RWPE2 (cell line): ENCODE measurements at regions not wholly inside any gene's neighbourhood (a gene's known extent, or its start where the extent isn't known, plus 50 kb on each side); places are given as distances from the start of the nearest gene placed in this dataset.
A peak's percentile ranks its signal among the peaks of the same experiment; 100 is the strongest.
"Not testable (repeated sequence)": the region's sequence is repeated elsewhere in the genome, so short reads cannot be mapped to it uniquely, and the experiment has no call there.

Source experiments
- ATAC-seq: fragments of 200-7000 bp; cut with Tn5 transposase; 3 replicates; pipeline ENCODE4 v1.9.1; 2021; ENCODE audit warnings: low read depth
- DNase-seq: peaks from one replicate; pipeline ENCODE4 v3.0.0-alpha.2; 2020; ENCODE audit warnings: low spot score
- H3K27ac ChIP-seq: fragments of 450-650 bp; 2 replicates; pipeline ENCODE4 v1.5.1; 2017; ENCODE audit warnings: mild to moderate bottlenecking; ENCODE audit not compliant: poor library complexity, severe bottlenecking
- H3K27me3 ChIP-seq: fragments of 250-450 bp; sonication (Bioruptor Pico); 2 replicates; pipeline ENCODE4 v1.5.1; 2021; ENCODE audit warnings: mild to moderate bottlenecking, moderate library complexity; ENCODE audit not compliant: insufficient read depth, poor library complexity, severe bottlenecking
- H3K36me3 ChIP-seq: fragments of 250-450 bp; sonication (Bioruptor Pico); 2 replicates; pipeline ENCODE4 v1.5.1; 2020; ENCODE audit warnings: low read depth, mild to moderate bottlenecking, moderate library complexity
- H3K4me1 ChIP-seq: fragments of 250-450 bp; sonication (Bioruptor Pico); 2 replicates; pipeline ENCODE4 v1.5.1; 2021; ENCODE audit warnings: mild to moderate bottlenecking, moderate library complexity; ENCODE audit not compliant: insufficient read depth, poor library complexity, severe bottlenecking
- H3K4me3 ChIP-seq: fragments of 250-450 bp; sonication (Bioruptor Pico); 2 replicates; pipeline ENCODE4 v1.5.1; 2021; ENCODE audit warnings: mild to moderate bottlenecking, moderate library complexity; ENCODE audit not compliant: severe bottlenecking
- H3K9me3 ChIP-seq: fragments of 250-450 bp; sonication (Bioruptor Pico); 2 replicates; pipeline ENCODE4 v1.5.1; 2021; ENCODE audit warnings: mild to moderate bottlenecking, moderate library complexity; ENCODE audit not compliant: severe bottlenecking
- CTCF ChIP-seq: fragments of 450-650 bp; IDR thresholded peaks from one replicate; pipeline ENCODE4 v1.5.1; 2017; ENCODE audit warnings: mild to moderate bottlenecking, moderate library complexity; ENCODE audit not compliant: poor library complexity, severe bottlenecking

GRCh38 chr3:150324245-150324644, 83.9 kb upstream of the TSC22D2 start:
- Histone ChIP-seq H3K9me3 (no peaks in the 10 kb centered on the region), H3K4me1 (peaks cover 13% of the 10 kb centered on the region), H3K27ac (no peak overlapping the region), H3K36me3 (no peaks in the 10 kb centered on the region), H3K4me3 (no peak overlapping the region), H3K27me3 (no peaks in the 10 kb centered on the region)
- DNase-seq, result no peak
- TF ChIP-seq CTCF, result no peak
- ATAC-seq, result no peak

- ATAC-seq (no peak), DNase-seq (no peak)
- H3K27me3 ChIP-seq, result no peaks in the 10 kb centered on the region
- no peaks in the 10 kb centered on the region for H3K36me3 ChIP-seq
- no peak overlapping the region for H3K4me3 ChIP-seq
- no peaks in the 10 kb centered on the region for H3K9me3 ChIP-seq
- no peak for TF ChIP-seq CTCF
- peaks cover 17% of the 10 kb centered on the region for H3K4me1 ChIP-seq
- no peak overlapping the region for H3K27ac ChIP-seq
Observed at GRCh38 chr3:150323770-150324169, 84.3 kb upstream of the TSC22D2 start.

GRCh38 chr3:150323091-150323490, 85.0 kb upstream of the TSC22D2 start:
- H3K9me3 ChIP-seq, H3K27me3 ChIP-seq, DNase-seq, H3K36me3 ChIP-seq, H3K27ac ChIP-seq, ATAC-seq, H3K4me3 ChIP-seq: not testable (repeated sequence)
- H3K4me1 ChIP-seq, result peaks cover 24% of the 10 kb centered on the region

GRCh38 chr3:150320971-150321370, 87.1 kb upstream of the TSC22D2 start:
- Histone ChIP-seq H3K4me1 (peaks cover 39% of the 10 kb centered on the region), H3K27ac (peak overlapping the region; percentile 78)
- not testable (repeated sequence) for H3K9me3 ChIP-seq, H3K27me3 ChIP-seq, H3K4me3 ChIP-seq, DNase-seq, ATAC-seq, H3K36me3 ChIP-seq

- H3K4me1 ChIP-seq, result peaks cover 39% of the 10 kb centered on the region
- TF ChIP-seq CTCF, result no peak
- peak; percentile 95 for ATAC-seq
- H3K36me3 ChIP-seq, result no peaks in the 10 kb centered on the region
- no peaks in the 10 kb centered on the region for H3K27me3 ChIP-seq
- H3K27ac ChIP-seq, result peak overlapping the region; percentile 78
- DNase-seq, result peak; percentile 59
- H3K4me3 ChIP-seq, result no peak overlapping the region
- no peaks in the 10 kb centered on the region for H3K9me3 ChIP-seq
Observed at GRCh38 chr3:150319900-150320299, 88.2 kb upstream of the TSC22D2 start.

- H3K27me3 ChIP-seq, result no peaks in the 10 kb centered on the region
- H3K4me1 ChIP-seq, result peaks cover 39% of the 10 kb centered on the region
- H3K27ac ChIP-seq, result peak overlapping the region; percentile 78
- TF ChIP-seq CTCF, result no peak
- no peaks in the 10 kb centered on the region for H3K9me3 ChIP-seq
- ATAC-seq (peak; percentile 61), DNase-seq (no peak)
- H3K4me3 ChIP-seq, result no peak overlapping the region
- H3K36me3 ChIP-seq, result no peaks in the 10 kb centered on the region
Observed at GRCh38 chr3:150317469-150317868, 90.6 kb upstream of the TSC22D2 start.
